Limb (tissue), 2 donors: ENCODE measurements at regions not wholly inside any gene's neighbourhood (a gene's known extent, or its start where the extent isn't known, plus 50 kb on each side); places are given as distances from the start of the nearest gene placed in this dataset.

Source experiments
- DNase-seq, 2 donors: peaks; one replicate each; pipeline ENCODE4 v3.0.0-alpha.2; 2016; ENCODE audit errors: extremely low spot score in 2 of 2

GRCh38 chr3:144369129-144369879 is 397.7 kb downstream of the DIPK2A start:
- DNase-seq: no peak

GRCh38 chr3:144375088-144375487 is 403.5 kb downstream of the DIPK2A start:
- no peak for DNase-seq

- DNase-seq: no peak
Observed at GRCh38 chr3:144380849-144381248, 409.2 kb downstream of the DIPK2A start.

GRCh38 chr3:144381607-144382006 is 410.0 kb downstream of the DIPK2A start:
- DNase-seq: no peak

- no peak for DNase-seq
Observed at GRCh38 chr3:144384241-144384979, 412.8 kb downstream of the DIPK2A start.

GRCh38 chr3:144390786-144391185 is 419.2 kb downstream of the DIPK2A start:
- DNase-seq: no peak

GRCh38 chr3:144391236-144391635 is 419.6 kb downstream of the DIPK2A start:
- DNase-seq: no peak

- DNase-seq: no peak
Observed at GRCh38 chr3:144394032-144394431, 422.4 kb downstream of the DIPK2A start.

- no peak for DNase-seq
Observed at GRCh38 chr3:144402430-144402829, 430.8 kb downstream of the DIPK2A start.

- DNase-seq: no peak
Observed at GRCh38 chr3:144403040-144403457, 431.4 kb downstream of the DIPK2A start.

- no peak for DNase-seq
Observed at GRCh38 chr3:144407335-144407734, 435.7 kb downstream of the DIPK2A start.

- DNase-seq: no peak
Observed at GRCh38 chr3:144409319-144409718, 437.7 kb downstream of the DIPK2A start.

- DNase-seq: no peak
Observed at GRCh38 chr3:144413068-144413467, 441.4 kb downstream of the DIPK2A start.

GRCh38 chr3:144415492-144415891 is 443.9 kb downstream of the DIPK2A start:
- no peak for DNase-seq

- DNase-seq: no peak
Observed at GRCh38 chr3:144424606-144425005, 453.0 kb downstream of the DIPK2A start.

GRCh38 chr3:144426366-144426765 is 454.7 kb downstream of the DIPK2A start:
- no peak for DNase-seq

- no peak for DNase-seq
Observed at GRCh38 chr3:144426967-144427366, 455.3 kb downstream of the DIPK2A start.

- no peak for DNase-seq
Observed at GRCh38 chr3:144429719-144430121, 458.1 kb downstream of the DIPK2A start.

- DNase-seq: no peak
Observed at GRCh38 chr3:144431134-144431533, 459.5 kb downstream of the DIPK2A start.

- no peak for DNase-seq
Observed at GRCh38 chr3:144433006-144433405, 461.4 kb downstream of the DIPK2A start.

GRCh38 chr3:144437989-144438388 is 466.4 kb downstream of the DIPK2A start:
- DNase-seq: no peak

GRCh38 chr3:144444061-144444460 is 472.4 kb downstream of the DIPK2A start:
- no peak for DNase-seq

- DNase-seq: no peak
Observed at GRCh38 chr3:144444546-144444945, 472.9 kb downstream of the DIPK2A start.
